Hematopoietic multipotent progenitor cell (in vitro differentiated cells): ENCODE measurements at regions not wholly inside any gene's neighbourhood (a gene's known extent, or its start where the extent isn't known, plus 50 kb on each side); places are given as distances from the start of the nearest gene placed in this dataset.

Source experiments
- DNase-seq, 3 donors: peaks; one replicate each; pipeline ENCODE4 v3.0.0-alpha.2; 2011 to 2015; ENCODE audit warnings: low read depth in 2 of 3, low spot score in 2 of 3

DNA sequence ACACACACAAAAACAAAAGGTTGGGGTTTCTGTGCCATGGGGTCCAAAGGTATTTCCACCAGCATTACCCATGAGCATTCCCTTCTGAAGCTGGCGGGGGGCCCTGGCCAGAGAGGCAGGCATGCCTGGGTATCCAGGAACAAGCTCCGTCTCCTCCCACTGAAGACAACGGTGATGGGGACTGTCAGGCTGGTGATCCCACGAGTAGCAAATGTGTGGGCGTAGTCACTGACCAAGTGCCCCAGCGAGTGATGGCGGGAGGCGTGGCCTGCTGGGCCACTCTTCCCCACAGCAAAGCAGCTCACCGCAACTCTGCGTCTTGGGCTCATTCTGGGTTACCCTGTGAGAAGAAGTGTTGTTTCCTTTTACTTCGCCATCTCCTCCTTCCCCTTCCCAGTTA, 270.6 kb downstream of the CDCA7 start:
- DNase-seq, result no peak

DNA sequence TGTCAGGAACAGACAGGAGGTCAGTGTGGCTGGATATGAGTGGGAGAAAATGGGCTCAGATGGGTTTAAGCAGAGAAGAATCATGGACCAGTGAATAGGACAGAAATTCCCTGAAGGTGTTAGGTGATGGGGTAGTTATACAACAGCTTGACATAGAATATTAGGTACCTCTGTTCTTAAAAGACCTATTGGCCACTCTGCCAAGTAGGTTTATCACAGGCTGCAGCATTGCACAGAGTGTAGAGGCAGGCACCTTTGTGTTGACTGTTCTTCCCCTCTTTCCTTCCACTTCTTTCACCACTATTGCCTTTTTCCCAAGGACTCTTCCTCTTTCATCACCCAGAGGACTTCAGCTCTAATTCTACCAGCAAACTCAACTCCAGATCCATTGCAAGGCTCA, 274.4 kb downstream of the CDCA7 start:
- no peak for DNase-seq

DNA sequence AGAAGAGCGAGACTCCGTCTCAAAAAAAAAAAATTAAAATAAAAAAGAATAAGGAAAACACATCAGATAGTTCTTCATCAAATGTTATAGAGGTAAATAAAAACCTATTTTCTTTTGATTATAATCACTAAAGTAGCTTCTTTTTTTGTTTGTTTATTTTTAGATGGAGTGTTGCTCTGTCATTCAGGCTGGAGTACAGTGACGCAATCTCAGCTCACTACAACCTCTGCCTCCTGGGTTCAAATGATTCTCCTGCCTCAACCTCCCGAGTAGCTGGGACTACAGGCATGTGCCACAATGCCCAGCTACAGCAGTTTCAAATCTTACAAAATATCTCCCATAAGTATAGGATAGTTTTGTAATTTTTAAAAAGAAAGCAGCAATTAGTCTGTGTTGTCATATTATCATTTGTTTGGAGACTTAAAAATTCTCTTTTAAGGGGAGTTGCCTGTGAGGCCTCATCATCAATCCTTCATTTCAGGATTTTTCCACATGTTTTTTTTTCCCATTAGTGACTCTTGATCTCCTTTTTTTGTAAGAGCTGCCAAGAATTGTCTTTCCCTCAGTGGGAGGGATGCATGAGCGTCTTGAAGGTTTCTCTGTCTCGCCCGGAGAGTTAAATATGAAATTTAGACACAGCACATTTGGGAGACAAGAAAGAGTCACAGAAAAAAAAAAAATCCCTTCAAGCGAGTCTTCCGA, 275.9 kb downstream of the CDCA7 start:
- no peak for DNase-seq

DNA sequence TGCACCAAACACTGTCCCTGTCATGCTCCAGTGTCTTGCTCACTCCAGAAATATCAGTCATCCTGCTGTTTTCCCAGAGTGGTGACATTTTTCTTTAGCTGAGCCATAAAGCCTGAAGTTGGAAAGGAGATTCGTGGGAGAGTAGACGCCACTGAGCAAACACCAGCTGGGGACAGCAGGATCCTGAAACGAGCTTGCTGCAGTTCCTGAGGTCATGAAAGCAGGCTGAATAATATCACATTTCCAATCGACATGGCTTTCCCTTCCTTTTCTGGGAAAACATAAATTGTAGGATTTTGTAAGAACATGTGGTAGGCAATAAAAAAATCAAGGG, 276.4 kb downstream of the CDCA7 start:
- DNase-seq, result no peak

DNA sequence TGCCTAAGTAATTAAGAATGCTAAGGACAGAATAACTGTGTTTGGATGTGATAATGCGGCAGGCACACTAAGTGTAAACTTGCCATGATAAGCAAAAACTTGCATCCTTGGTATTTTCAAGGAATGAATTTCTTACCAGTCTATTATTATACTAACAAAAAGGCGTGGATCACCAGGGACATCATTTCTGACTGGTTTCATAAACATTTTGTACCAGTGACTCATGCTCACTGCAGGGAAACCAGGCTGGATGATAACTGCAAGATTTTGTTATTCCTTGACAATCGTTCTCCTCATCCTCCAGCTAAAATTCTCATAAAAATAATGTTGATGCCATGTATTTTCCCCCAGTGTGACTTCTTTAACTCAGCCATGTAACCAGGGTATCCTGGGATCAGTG, 289.5 kb downstream of the CDCA7 start:
- no peak for DNase-seq

DNA sequence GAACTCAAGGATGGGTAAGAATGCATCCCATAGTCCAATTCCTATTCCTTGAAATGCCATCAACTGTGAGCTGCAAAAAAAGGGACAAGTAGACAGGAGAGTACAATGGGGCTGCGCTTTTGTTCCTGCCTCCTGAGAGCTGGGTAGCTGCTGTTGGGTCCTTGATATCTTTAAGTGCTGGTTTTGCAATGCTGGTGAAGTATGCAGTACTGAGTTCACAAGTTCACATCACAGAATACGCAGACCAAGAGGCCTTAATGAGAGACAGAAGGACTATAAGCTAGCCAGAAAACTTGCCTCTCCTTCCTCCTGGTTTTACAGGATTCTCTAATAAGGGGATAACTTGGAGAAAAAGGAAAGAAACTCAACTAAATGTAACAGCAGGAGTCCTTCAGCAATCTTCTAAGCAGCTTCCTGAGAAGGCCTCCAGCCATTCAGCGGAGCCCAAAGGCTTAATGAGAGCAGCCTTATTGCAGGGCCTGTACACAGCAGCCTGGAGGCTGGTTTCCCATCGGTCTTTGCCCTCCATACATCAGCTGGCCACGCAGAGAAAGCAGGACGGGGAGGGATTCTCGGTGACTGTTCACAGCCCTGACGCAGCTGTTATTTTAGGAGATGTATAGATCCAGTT, 293.1 kb downstream of the CDCA7 start:
- DNase-seq, result no peak

DNA sequence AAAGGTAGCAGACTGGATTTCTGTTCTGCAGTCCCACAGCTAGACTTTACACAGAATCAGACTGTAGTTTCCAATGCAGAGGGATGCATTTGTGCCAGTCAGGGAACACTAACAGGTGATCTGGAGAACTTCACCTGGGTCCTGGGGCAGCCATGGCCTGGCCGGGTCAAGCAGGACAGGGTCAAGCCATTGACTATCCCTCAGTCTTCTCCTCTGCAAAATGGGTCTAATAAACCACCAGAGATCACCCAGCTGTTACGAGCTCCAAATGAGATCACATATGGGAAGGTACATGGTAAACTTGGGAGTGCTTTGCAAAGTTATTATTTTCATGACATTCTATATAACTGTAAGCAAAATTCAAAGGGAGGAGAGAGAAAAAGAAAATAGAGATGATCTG, 294.1 kb downstream of the CDCA7 start:
- DNase-seq, result no peak

DNA sequence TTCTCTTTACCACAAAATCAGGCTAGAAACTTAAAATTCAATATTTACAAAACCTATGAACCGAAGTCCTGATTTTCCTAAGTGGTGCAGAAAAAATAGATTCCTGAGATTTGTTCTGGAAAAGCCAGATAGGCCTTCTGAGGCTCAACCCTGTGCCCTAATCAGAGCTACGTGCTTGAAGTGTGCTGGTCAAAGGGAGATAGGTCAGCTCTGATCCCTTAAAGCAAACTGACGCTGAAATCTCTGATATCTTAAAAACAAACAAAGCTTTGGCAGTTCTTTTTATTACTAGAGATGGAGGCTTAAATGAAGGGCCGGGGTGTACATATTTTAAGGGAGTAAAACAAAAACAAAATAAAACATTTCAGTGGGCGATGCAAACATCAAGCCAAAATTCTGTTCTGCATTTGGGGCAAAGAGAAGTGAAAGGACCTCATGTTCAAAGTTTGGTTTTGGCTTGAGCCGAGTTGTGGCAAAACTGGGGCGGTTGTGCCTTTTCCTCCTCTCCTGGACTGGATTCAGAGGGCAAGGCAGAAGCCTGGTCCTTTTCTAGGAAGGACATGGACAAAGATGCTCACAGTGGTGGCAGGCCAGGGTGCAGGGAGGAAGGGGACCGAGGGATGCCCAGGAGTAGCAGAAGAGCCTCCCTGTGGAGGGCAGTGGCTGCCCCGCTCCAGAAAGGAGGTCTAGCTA, 295.0 kb downstream of the CDCA7 start:
- no peak for DNase-seq

DNA sequence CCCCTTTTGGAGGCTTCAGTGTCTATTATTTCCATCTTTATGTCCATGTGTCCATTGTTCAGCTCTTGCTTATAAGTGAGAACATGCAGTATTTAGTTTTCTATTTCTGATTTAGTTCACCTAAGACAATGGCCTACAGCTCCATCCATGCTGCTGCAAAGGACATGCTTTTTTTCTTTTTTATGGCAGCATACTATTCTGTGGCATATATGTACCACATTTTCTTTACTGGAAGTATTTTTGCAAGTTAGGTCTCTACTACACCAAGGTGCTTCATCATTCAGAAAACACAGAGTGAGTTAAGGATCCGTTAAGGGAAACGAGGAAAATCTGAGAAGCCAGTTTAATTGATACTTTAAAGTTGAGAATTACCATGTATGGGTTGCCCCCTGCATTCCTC, 297.2 kb downstream of the CDCA7 start:
- DNase-seq, result no peak

DNA sequence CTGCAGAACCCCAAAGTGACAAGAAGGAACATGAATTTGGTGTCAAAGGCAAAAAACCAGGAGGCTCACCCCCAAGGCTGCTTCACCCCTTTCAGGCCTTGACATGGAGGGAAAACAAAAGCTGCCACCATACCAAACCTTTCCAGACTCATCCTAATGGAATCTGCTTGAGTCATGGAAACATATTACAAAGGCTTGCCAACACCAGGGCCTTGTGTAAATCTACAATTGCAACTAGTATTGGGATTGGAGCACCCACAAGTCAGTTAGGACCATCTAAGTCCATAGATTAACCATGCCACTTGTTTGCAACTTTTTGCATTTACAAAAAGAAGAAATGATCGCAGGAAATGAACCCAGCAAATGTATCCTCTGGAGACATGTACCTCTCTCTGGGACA, 297.6 kb downstream of the CDCA7 start:
- DNase-seq, result no peak

DNA sequence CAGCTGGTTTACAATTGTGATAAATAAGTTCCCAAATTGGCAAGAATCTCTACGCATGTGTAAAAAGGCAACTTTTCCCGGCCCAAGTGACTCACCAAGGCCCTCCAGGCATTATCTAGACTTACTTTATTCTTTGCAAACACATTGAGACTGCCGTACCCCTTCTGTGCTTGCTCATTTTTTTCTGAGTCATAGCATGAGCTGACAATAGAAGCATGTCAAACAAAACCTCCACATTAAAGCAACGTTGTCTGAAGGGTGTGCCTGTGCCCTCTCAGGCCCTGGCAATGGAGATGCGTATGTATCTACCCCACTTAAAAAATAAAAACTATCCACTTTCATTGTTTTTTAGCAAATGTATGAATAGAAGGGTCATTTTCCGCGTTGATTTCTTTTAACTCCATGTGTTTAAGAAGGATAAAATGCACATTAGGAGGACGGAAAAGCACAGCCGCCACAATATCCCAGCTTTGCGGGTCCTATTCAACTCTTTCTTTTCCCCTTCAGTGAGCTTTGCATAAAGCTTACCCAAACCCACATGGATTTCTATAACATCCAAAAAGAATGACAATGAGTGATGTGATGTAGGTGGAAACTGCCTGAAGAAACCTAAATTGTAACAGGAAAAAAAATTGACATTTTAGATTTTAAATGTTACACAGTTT, 298.2 kb downstream of the CDCA7 start:
- DNase-seq, result no peak

DNA sequence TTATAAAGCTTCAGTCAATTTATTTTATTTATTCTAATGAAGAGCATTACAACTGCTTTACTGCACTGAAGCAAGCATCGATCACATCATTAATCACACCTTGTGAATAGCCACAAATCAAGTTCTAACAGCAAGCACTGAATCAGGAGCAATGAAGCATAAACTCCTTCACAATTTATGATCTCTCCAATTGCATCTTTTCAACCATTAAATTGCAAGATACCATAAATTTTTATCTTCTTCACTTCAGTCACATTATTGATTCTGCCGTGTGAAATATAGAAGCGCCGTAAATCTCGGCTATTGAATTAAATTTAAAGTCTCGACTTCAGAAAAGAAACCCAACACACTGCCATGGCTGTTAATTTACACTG, 298.7 kb downstream of the CDCA7 start:
- no peak for DNase-seq

DNA sequence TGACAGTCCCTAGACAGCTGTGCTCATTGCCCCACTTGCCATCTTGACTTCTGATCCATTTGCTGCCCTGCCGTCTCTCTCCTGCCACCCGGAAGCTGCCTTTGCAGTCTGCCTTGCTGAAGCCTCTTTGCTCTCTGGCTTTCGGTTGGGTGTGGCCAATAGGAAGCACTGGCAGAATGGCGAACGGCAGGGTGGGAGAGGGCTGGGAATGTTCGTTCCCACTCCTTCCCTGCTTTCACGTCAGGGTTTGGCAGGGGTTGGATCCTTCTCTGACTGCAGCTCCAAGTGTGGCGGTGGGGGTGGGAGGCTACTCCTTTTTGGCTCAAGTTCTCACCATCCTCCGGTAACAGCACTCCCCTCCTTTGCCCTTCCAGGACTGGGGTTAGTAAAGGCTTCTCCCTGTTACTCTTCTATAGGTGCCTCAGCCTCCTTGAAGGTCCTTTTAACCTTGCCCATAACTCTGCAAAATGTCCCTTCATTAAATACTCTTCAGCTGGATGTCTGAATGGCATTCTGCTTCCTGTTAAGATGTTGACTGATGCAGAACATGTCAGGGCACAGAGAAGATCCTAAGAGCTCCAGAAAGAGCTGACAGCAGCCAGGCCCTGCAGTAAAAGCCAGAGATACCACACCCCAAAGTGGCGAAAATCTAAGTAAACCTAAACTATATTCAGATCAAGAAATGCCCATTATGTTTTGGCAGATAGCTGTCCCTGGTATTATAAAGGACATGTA, 299.7 kb downstream of the CDCA7 start:
- DNase-seq, result no peak

DNA sequence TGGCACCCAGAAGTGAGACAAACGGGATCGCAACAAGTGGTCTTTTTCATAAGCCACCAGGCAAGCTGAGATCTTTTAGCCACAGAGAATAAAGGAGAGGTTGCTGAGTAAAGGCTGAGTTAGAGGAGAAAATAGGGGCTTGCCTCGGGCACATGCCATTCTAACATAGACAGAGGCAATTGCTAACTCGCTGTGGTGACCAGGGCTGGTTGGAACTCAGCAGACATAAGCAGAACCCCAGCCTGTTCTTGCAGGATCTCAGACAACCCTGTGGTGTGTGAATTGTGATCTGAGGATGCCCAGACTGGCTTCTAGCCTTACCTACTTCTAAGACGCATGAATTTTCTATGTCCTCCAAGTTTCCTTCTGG, 300.2 kb downstream of the CDCA7 start:
- no peak for DNase-seq

DNA sequence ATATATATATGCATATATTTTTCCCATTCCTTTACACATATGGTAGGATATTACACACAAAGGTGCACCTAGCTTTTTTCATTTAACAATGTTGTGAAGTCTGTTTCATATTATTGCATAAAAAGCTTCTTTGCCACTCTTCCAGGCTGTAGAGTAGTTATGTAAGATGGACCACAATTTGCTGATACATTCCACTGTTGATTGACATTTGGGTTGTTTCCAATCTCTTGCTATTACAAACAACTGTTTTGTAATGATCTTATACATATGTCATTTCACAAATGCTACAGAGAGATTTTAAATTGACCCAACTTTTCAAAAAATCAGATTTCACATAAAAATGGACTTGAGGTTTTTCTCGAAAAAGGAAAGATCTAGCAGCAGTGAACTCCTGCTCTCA, 301.4 kb downstream of the CDCA7 start:
- no peak for DNase-seq

DNA sequence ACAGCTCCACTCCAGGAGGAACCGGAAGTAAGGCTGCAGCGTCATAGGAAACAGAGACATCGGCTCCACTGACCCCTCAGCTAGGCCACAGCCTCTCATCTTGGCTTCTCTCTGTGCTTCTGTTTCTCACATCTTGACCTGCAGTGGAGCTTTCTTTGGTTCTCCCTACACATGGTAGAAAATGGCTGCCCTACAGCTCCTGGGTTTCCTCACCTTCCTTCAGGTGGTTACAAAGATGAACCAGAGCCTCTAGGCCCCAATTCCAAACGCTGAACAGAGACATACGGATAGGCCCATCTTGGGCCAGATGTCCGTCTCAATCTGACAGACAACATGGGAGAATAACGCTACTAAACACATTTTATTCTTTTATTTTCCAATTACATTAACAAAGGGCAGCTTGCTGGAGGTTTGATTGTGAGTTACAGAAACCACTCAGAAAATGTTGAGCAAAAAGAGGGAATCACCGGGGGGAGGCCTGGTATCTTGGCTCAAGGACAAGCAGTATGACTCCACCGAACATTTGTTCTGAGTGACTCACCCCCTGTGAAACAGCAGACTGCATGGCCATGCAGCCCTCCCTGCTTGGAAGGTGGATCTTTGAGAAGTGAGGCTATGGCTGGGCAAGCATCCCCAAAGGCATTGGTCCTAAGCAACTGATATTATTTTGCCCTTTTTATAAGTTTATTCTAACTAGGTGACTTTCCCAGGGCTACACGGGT, 303.5 kb downstream of the CDCA7 start:
- no peak for DNase-seq

DNA sequence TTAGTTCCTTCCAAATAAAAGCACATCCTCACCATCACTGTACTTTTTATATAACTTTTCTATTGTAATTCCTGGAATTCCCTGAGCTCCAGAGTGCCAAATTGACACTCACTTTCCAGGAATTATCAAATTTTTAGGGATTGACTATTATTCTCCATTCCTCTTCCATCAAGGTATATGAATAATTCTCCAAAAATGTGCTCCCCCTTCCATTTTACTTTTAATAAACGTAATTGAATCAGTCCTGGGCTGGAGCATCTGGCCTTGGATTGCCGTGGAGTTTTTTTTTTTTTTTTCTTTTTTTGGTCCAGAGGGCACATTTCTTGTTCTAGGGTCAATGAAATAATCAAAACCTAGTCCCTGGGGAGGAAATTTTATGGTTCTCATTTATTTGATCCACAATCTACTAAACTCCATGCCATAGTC, 304.3 kb downstream of the CDCA7 start:
- no peak for DNase-seq

DNA sequence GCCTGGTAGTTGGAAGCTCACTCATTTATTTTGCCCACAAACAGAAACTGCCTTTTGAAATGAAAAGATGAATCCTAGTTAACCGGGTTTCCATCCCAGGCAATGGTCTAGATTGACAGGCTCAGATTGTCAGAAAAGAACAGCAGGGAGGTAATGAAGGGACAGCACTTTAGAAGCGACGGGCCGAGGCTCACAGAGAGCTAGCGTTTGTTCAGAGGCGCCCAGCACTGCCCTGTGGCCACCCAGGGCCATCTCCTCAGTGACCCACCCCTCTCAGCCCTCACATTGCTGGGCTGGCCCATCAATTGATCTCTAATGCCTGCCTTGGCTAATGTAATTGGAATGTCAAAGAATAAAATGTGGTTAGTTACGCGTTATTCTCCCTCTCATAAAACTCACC, 304.8 kb downstream of the CDCA7 start:
- no peak for DNase-seq

DNA sequence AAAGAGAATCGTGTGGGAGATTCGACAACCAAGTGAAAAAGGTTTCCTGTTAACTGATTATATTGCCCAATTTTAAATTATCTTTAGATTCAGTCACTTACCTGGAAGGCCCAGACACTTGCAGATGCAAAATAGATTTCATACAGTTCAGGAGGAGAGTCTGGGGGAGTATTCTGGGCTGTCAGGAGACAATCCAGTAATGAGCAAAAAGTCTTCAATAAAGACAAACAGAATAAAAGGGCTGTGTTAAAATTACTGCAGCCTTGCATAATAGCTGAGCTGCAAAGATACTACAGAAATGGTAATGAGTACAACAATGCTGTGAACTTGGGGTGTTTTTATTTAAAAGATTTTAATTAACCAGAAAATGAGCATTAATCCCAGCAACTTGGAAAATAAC, 303.6 kb downstream of the SP3 start:
- no peak for DNase-seq

DNA sequence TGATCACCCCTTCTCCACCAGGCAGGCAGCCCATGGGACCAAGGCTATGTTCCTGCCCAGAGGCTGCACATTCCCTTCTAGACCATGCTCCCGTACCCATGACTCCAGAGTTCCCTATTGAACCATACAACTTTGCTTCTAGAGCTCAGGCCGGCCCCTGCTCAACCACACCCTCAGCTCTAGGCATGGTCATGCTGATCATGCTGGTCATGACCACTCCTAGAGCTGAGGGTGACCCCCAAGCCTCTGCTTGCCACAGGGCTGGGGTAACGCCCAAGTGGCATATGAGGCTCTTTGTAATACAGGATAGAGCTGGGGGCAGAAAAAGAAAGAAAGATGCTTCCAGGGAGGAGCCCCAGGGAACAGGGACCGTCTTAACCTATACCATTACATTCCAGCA, 301.8 kb downstream of the SP3 start:
- no peak for DNase-seq
